ENCODE measurements at regions not wholly inside any gene's neighbourhood (a gene's known extent, or its start where the extent isn't known, plus 50 kb on each side); places are given as distances from the start of the nearest gene placed in this dataset.
"Not testable (repeated sequence)": the region's sequence is repeated elsewhere in the genome, so short reads cannot be mapped to it uniquely, and the experiment has no call there.

GRCh38 chr2:190005513-190005912 lies 57.0 kb downstream of the MSTN start:
- CTCF ChIA-PET: no interaction called here

DNA sequence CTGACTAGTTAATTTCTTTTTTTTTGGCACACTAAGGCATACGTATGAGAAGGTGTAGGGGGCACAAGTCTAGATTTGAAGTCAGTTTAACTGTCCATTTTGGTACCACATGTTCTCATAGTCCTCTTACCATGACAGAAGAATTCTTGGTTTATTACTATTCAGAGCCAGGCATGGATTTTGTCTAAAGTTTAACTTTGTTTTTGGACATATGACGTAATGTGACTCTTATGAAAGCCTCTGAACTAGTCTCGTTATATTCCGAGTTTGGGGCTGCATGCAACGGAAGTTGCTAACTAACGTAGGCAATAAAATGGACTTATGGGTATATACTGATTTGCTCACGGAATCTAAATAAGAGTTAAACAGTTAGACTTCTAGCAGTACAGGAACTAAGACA lies 62.9 kb downstream of the MSTN start:
- H3K27ac Mint-ChIP-seq: no peak overlapping the region
- ChIA-PET CTCF (no interaction called here), POLR2A (no interaction called here)
- H3K9me3 Mint-ChIP-seq: peaks cover 34% of the 10 kb centered on the region
- H3K4me3 Mint-ChIP-seq: no peak overlapping the region
- H3K27me3 Mint-ChIP-seq (ENCODE audit: low read depth): no peaks in the 10 kb centered on the region
- DNase-seq (ENCODE audit: low spot score): no peak
- peaks cover 13% of the 10 kb centered on the region for H3K36me3 Mint-ChIP-seq
- H3K4me1 Mint-ChIP-seq: no peaks in the 10 kb centered on the region
- TF ChIP-seq ATF1 (CRISPR knock-in tag; IDR thresholded peaks at IDR 0.05): no peak
- no peak for TF ChIP-seq ESRRA (CRISPR knock-in tag; IDR thresholded peaks at IDR 0.05; ENCODE audit: borderline replicate concordance)
- no peak for ATAC-seq

More at GRCh38 chr2:190005513-190005912, 57.0 kb downstream of the MSTN start:
- Mint-ChIP-seq H3K9me3 (peaks cover 25% of the 10 kb centered on the region), H3K27ac (no peak overlapping the region), H3K36me3 (no peaks in the 10 kb centered on the region), H3K4me3 (no peak overlapping the region), H3K27me3 (ENCODE audit: low read depth) (no peaks in the 10 kb centered on the region), H3K4me1 (no peaks in the 10 kb centered on the region)
- DNase-seq (ENCODE audit: low spot score): no peak
- ATAC-seq: no peak
- POLR2A ChIA-PET: no interaction called here
- no peak for TF ChIP-seq NFYB (CRISPR knock-in tag; conservative IDR thresholded peaks at IDR 0.05; ENCODE audit: low read depth)
- TF ChIP-seq, protein P1, sequence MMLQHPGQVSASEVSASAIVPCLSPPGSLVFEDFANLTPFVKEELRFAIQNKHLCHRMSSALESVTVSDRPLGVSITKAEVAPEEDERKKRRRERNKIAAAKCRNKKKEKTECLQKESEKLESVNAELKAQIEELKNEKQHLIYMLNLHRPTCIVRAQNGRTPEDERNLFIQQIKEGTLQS (CRISPR knock-in tag; conservative IDR thresholded peaks at IDR 0.05): no peak
- TF ChIP-seq AR (CRISPR knock-in tag; IDR thresholded peaks at IDR 0.05): no peak
- TF ChIP-seq SMAD3 (CRISPR knock-in tag; IDR thresholded peaks at IDR 0.05; ENCODE audit: borderline replicate concordance): no peak
- TF ChIP-seq TEAD1 (CRISPR knock-in tag; IDR thresholded peaks at IDR 0.05): no peak
- TF ChIP-seq, protein P2, sequence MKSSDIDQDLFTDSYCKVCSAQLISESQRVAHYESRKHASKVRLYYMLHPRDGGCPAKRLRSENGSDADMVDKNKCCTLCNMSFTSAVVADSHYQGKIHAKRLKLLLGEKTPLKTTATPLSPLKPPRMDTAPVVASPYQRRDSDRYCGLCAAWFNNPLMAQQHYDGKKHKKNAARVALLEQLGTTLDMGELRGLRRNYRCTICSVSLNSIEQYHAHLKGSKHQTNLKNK (CRISPR knock-in tag; IDR thresholded peaks at IDR 0.05): no peak
- no peak for TF ChIP-seq ZNF425 (CRISPR knock-in tag; conservative IDR thresholded peaks at IDR 0.05)
- TF ChIP-seq ELF4 (CRISPR knock-in tag; IDR thresholded peaks at IDR 0.05; ENCODE audit: low read depth): no peak
- TF ChIP-seq, protein P3, sequence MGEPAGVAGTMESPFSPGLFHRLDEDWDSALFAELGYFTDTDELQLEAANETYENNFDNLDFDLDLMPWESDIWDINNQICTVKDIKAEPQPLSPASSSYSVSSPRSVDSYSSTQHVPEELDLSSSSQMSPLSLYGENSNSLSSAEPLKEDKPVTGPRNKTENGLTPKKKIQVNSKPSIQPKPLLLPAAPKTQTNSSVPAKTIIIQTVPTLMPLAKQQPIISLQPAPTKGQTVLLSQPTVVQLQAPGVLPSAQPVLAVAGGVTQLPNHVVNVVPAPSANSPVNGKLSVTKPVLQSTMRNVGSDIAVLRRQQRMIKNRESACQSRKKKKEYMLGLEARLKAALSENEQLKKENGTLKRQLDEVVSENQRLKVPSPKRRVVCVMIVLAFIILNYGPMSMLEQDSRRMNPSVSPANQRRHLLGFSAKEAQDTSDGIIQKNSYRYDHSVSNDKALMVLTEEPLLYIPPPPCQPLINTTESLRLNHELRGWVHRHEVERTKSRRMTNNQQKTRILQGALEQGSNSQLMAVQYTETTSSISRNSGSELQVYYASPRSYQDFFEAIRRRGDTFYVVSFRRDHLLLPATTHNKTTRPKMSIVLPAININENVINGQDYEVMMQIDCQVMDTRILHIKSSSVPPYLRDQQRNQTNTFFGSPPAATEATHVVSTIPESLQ (CRISPR knock-in tag; IDR thresholded peaks at IDR 0.05): no peak
- TF ChIP-seq CREM (CRISPR knock-in tag; IDR thresholded peaks at IDR 0.05): no peak
- TF ChIP-seq KAT7 (CRISPR knock-in tag; IDR thresholded peaks at IDR 0.05; ENCODE audit: borderline replicate concordance): no peak
- TF ChIP-seq, protein P4, sequence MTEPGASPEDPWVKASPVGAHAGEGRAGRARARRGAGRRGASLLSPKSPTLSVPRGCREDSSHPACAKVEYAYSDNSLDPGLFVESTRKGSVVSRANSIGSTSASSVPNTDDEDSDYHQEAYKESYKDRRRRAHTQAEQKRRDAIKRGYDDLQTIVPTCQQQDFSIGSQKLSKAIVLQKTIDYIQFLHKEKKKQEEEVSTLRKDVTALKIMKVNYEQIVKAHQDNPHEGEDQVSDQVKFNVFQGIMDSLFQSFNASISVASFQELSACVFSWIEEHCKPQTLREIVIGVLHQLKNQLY (CRISPR knock-in tag; IDR thresholded peaks at IDR 0.05): no peak
- no peak for TF ChIP-seq CREB1 (CRISPR knock-in tag; IDR thresholded peaks at IDR 0.05)
- TF ChIP-seq HMGA2 (CRISPR knock-in tag; IDR thresholded peaks at IDR 0.05): no peak
- TF ChIP-seq ZNF263 (CRISPR knock-in tag; IDR thresholded peaks at IDR 0.05; ENCODE audit: low read depth): no peak
- TF ChIP-seq TP53 (CRISPR knock-in tag; IDR thresholded peaks at IDR 0.05): no peak

DNA sequence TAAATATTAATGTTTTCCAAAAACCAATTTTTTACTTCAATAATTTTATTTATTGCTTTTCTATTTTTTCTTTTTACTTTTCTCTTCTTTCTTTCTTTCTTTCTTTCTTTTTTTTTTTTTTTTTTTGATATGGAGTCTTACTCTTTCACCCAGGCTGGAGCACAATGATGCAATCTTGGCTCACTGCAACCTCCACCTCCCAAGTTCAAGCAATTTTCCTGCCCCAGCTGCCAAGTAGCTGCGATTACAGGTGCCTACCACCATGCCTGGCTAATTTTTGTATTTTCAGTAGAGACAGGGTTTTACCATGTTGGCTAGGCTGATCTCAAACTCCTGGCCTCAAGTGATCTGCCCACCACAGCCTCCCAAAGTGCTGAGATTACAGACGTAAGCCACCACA lies 63.9 kb downstream of the MSTN start:
- Mint-ChIP-seq H3K9me3 (peaks cover 36% of the 10 kb centered on the region), H3K36me3 (peaks cover 16% of the 10 kb centered on the region)
- H3K4me1 Mint-ChIP-seq; CTCF ChIA-PET; H3K27me3 Mint-ChIP-seq (ENCODE audit: low read depth); POLR2A ChIA-PET; ATAC-seq; H3K27ac Mint-ChIP-seq; DNase-seq (ENCODE audit: low spot score); H3K4me3 Mint-ChIP-seq: not testable (repeated sequence)
